ENCODE measurements at regions not wholly inside any gene's neighbourhood (a gene's known extent, or its start where the extent isn't known, plus 50 kb on each side); places are given as distances from the start of the nearest gene placed in this dataset.
"Not testable (repeated sequence)": the region's sequence is repeated elsewhere in the genome, so short reads cannot be mapped to it uniquely, and the experiment has no call there.

DNA sequence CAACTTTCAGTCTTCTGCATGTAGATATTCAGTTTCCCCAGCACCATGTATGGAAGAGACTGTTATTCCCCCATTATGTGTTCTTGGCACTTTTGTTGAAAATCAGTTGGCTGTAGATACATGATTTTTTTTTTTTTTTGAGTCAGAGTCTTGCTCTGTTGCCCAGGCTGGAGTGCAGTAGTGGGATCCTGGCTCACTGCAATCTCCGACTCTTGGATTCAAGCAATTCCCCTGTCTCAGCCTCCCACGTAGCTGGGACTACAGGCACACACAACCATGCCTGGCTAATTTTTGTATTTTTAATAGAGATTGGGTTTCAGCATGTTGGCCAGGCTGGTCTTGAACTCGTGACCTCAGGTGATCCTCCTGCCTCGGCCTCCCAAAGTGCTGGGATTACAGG is 201.0 kb upstream of the NMUR2 start:
- TF ChIP-seq, protein P1, sequence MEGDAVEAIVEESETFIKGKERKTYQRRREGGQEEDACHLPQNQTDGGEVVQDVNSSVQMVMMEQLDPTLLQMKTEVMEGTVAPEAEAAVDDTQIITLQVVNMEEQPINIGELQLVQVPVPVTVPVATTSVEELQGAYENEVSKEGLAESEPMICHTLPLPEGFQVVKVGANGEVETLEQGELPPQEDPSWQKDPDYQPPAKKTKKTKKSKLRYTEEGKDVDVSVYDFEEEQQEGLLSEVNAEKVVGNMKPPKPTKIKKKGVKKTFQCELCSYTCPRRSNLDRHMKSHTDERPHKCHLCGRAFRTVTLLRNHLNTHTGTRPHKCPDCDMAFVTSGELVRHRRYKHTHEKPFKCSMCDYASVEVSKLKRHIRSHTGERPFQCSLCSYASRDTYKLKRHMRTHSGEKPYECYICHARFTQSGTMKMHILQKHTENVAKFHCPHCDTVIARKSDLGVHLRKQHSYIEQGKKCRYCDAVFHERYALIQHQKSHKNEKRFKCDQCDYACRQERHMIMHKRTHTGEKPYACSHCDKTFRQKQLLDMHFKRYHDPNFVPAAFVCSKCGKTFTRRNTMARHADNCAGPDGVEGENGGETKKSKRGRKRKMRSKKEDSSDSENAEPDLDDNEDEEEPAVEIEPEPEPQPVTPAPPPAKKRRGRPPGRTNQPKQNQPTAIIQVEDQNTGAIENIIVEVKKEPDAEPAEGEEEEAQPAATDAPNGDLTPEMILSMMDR (IDR thresholded peaks at IDR 0.05 in 2 of 3, conservative IDR thresholded peaks at IDR 0.05 in 1 of 3; ENCODE audit: borderline replicate concordance in 1 of 3, insufficient read depth in 1 of 3, low read depth in 2 of 3, low read length in 2 of 3), result not testable (repeated sequence)
- not testable (repeated sequence) for TF ChIP-seq CBX3 (IDR thresholded peaks at IDR 0.05; ENCODE audit: low read depth); POLR2A (IDR thresholded peaks at IDR 0.05; ENCODE audit: borderline replicate concordance, extremely low read depth, insufficient read depth, insufficient read length); POLR2AphosphoS5 (IDR thresholded peaks at IDR 0.05; ENCODE audit: low read depth, low read length)
- TF ChIP-seq, protein P2, sequence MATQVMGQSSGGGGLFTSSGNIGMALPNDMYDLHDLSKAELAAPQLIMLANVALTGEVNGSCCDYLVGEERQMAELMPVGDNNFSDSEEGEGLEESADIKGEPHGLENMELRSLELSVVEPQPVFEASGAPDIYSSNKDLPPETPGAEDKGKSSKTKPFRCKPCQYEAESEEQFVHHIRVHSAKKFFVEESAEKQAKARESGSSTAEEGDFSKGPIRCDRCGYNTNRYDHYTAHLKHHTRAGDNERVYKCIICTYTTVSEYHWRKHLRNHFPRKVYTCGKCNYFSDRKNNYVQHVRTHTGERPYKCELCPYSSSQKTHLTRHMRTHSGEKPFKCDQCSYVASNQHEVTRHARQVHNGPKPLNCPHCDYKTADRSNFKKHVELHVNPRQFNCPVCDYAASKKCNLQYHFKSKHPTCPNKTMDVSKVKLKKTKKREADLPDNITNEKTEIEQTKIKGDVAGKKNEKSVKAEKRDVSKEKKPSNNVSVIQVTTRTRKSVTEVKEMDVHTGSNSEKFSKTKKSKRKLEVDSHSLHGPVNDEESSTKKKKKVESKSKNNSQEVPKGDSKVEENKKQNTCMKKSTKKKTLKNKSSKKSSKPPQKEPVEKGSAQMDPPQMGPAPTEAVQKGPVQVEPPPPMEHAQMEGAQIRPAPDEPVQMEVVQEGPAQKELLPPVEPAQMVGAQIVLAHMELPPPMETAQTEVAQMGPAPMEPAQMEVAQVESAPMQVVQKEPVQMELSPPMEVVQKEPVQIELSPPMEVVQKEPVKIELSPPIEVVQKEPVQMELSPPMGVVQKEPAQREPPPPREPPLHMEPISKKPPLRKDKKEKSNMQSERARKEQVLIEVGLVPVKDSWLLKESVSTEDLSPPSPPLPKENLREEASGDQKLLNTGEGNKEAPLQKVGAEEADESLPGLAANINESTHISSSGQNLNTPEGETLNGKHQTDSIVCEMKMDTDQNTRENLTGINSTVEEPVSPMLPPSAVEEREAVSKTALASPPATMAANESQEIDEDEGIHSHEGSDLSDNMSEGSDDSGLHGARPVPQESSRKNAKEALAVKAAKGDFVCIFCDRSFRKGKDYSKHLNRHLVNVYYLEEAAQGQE (IDR thresholded peaks at IDR 0.05; ENCODE audit: low read depth), result not testable (repeated sequence)
- TF ChIP-seq, protein P3, sequence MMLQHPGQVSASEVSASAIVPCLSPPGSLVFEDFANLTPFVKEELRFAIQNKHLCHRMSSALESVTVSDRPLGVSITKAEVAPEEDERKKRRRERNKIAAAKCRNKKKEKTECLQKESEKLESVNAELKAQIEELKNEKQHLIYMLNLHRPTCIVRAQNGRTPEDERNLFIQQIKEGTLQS (IDR thresholded peaks at IDR 0.05), result not testable (repeated sequence)
